NT2/D1 (cell line): ENCODE measurements at regions not wholly inside any gene's neighbourhood (a gene's known extent, or its start where the extent isn't known, plus 50 kb on each side); places are given as distances from the start of the nearest gene placed in this dataset.

Experiments used
- DNase-seq: peaks from one replicate; pipeline ENCODE4 v3.0.0-alpha.2; 2011; ENCODE audit warnings: low read depth, low spot score
- H3K27me3 ChIP-seq: 2 replicates; pipeline ENCODE4 v1.6.0; 2011; ENCODE audit warnings: mild to moderate bottlenecking; ENCODE audit not compliant: insufficient read length, insufficient read depth
- H3K36me3 ChIP-seq: 2 replicates; pipeline ENCODE4 v1.6.1; 2011; ENCODE audit warnings: mild to moderate bottlenecking, low read length, mixed read lengths; ENCODE audit not compliant: insufficient read depth, insufficient read length
- H3K4me1 ChIP-seq: 2 replicates; pipeline ENCODE4 v1.5.1; 2011; ENCODE audit not compliant: insufficient read depth, insufficient read length
- H3K4me3 ChIP-seq: 2 replicates; pipeline ENCODE4 v1.5.1; 2011; ENCODE audit warnings: low read depth; ENCODE audit not compliant: insufficient read length
- H3K9ac ChIP-seq: 2 replicates; pipeline ENCODE4 v1.6.0; 2011; ENCODE audit warnings: low read depth; ENCODE audit not compliant: insufficient read length
- H3K9me3 ChIP-seq: 2 replicates; pipeline ENCODE4 v1.5.1; 2011; ENCODE audit warnings: mild to moderate bottlenecking, low read length; ENCODE audit not compliant: insufficient read depth
- SUZ12 ChIP-seq: IDR thresholded peaks from 2 replicates; pipeline ENCODE4 v1.6.1; 2011; ENCODE audit not compliant: insufficient read length, insufficient read depth; ENCODE audit errors: extremely low read depth
- YY1 ChIP-seq: IDR thresholded peaks from 2 replicates; pipeline ENCODE4 v1.6.1; 2011; ENCODE audit not compliant: insufficient read length, insufficient read depth
- ZNF274 ChIP-seq: IDR thresholded peaks from 2 replicates; pipeline ENCODE4 v1.6.1; 2011; ENCODE audit warnings: mild to moderate bottlenecking, low read depth, low read length

GRCh38 chr6:119845161-119845560 lies 495.6 kb upstream of the MAN1A1 start:
- no peak overlapping the region for H3K9ac ChIP-seq
- no peak overlapping the region for H3K4me3 ChIP-seq
- no peaks in the 10 kb centered on the region for H3K4me1 ChIP-seq
- no peaks in the 10 kb centered on the region for H3K9me3 ChIP-seq
- no peaks in the 10 kb centered on the region for H3K36me3 ChIP-seq
- TF ChIP-seq YY1 (no peak), SUZ12 (no peak), ZNF274 (no peak)
- no peak for DNase-seq
- H3K27me3 ChIP-seq = no peaks in the 10 kb centered on the region

GRCh38 chr6:119844387-119844786 lies 494.8 kb upstream of the MAN1A1 start:
- TF ChIP-seq YY1 (no peak), SUZ12 (no peak), ZNF274 (no peak)
- Histone ChIP-seq H3K9me3 (no peaks in the 10 kb centered on the region), H3K27me3 (no peaks in the 10 kb centered on the region), H3K9ac (no peak overlapping the region), H3K4me3 (no peak overlapping the region), H3K4me1 (no peaks in the 10 kb centered on the region), H3K36me3 (no peaks in the 10 kb centered on the region)
- DNase-seq = no peak

GRCh38 chr6:119842191-119842590 lies 492.6 kb upstream of the MAN1A1 start:
- TF ChIP-seq ZNF274 = no peak
- no peak for TF ChIP-seq YY1
- no peak for TF ChIP-seq SUZ12
- H3K9ac ChIP-seq = no peak overlapping the region
- H3K27me3 ChIP-seq = no peaks in the 10 kb centered on the region
- no peaks in the 10 kb centered on the region for H3K36me3 ChIP-seq
- no peaks in the 10 kb centered on the region for H3K4me1 ChIP-seq
- no peaks in the 10 kb centered on the region for H3K9me3 ChIP-seq
- H3K4me3 ChIP-seq = no peak overlapping the region
- no peak for DNase-seq

- no peak overlapping the region for H3K9ac ChIP-seq
- DNase-seq = no peak
- H3K4me3 ChIP-seq = no peak overlapping the region
- no peaks in the 10 kb centered on the region for H3K27me3 ChIP-seq
- no peaks in the 10 kb centered on the region for H3K9me3 ChIP-seq
- no peaks in the 10 kb centered on the region for H3K4me1 ChIP-seq
- TF ChIP-seq ZNF274 (no peak), SUZ12 (no peak), YY1 (no peak)
- H3K36me3 ChIP-seq = no peaks in the 10 kb centered on the region
Observed at GRCh38 chr6:119838043-119838442, 488.5 kb upstream of the MAN1A1 start.

GRCh38 chr6:119834418-119834817 lies 484.9 kb upstream of the MAN1A1 start:
- no peak for DNase-seq
- H3K4me1 ChIP-seq = no peaks in the 10 kb centered on the region
- H3K4me3 ChIP-seq = no peak overlapping the region
- no peak overlapping the region for H3K9ac ChIP-seq
- H3K36me3 ChIP-seq = no peaks in the 10 kb centered on the region
- no peaks in the 10 kb centered on the region for H3K27me3 ChIP-seq
- TF ChIP-seq SUZ12 = no peak
- TF ChIP-seq YY1 = no peak
- TF ChIP-seq ZNF274 = no peak
- H3K9me3 ChIP-seq = no peaks in the 10 kb centered on the region

GRCh38 chr6:119832411-119832810 lies 482.9 kb upstream of the MAN1A1 start:
- no peaks in the 10 kb centered on the region for H3K36me3 ChIP-seq
- TF ChIP-seq YY1 (no peak), ZNF274 (no peak), SUZ12 (no peak)
- H3K4me1 ChIP-seq = no peaks in the 10 kb centered on the region
- H3K9me3 ChIP-seq = no peaks in the 10 kb centered on the region
- no peak for DNase-seq
- no peak overlapping the region for H3K4me3 ChIP-seq
- H3K27me3 ChIP-seq = no peaks in the 10 kb centered on the region
- H3K9ac ChIP-seq = no peak overlapping the region

GRCh38 chr6:119830494-119831295 lies 481.1 kb upstream of the MAN1A1 start:
- Histone ChIP-seq H3K9ac (no peak overlapping the region), H3K27me3 (no peaks in the 10 kb centered on the region), H3K9me3 (no peaks in the 10 kb centered on the region), H3K4me3 (no peak overlapping the region), H3K4me1 (no peaks in the 10 kb centered on the region), H3K36me3 (no peaks in the 10 kb centered on the region)
- TF ChIP-seq ZNF274 = no peak
- TF ChIP-seq YY1 = no peak
- no peak for TF ChIP-seq SUZ12
- no peak for DNase-seq
